Hepatocyte (in vitro differentiated cells): ENCODE measurements at regions not wholly inside any gene's neighbourhood (a gene's known extent, or its start where the extent isn't known, plus 50 kb on each side); places are given as distances from the start of the nearest gene placed in this dataset.

Experiments used
- DNase-seq: peaks from one replicate; pipeline ENCODE4 v3.0.0-alpha.2; 2016; ENCODE audit warnings: low spot score
- H2AFZ ChIP-seq: fragments of 200-600 bp; sonication (generic); 2 replicates; pipeline ENCODE4 v1.6.0; 2016; ENCODE audit warnings: antibody characterized with exemption, mild to moderate bottlenecking
- H3K27ac ChIP-seq: fragments of 200-600 bp; sonication (generic); 2 replicates; pipeline ENCODE4 v1.5.1; 2016; ENCODE audit warnings: mild to moderate bottlenecking
- H3K27me3 ChIP-seq: fragments of 200-600 bp; sonication (generic); 2 replicates; pipeline ENCODE4 v1.6.1; 2016
- H3K36me3 ChIP-seq: fragments of 200-600 bp; sonication (generic); replicated peaks from 2 replicates; pipeline ENCODE4 v1.5.1; 2016; ENCODE audit warnings: low read depth; ENCODE audit not compliant: insufficient read depth
- H3K4me1 ChIP-seq: fragments of 200-600 bp; sonication (generic); 2 replicates; pipeline ENCODE4 v1.5.1; 2016; ENCODE audit warnings: mild to moderate bottlenecking, moderate library complexity; ENCODE audit not compliant: insufficient read depth
- H3K4me2 ChIP-seq: fragments of 200-600 bp; sonication (generic); 2 replicates; pipeline ENCODE4 v1.6.0; 2016
- H3K4me3 ChIP-seq: fragments of 200-600 bp; sonication (generic); 2 replicates; pipeline ENCODE4 v1.5.1; 2016; ENCODE audit warnings: mild to moderate bottlenecking
- H3K79me2 ChIP-seq: fragments of 200-600 bp; sonication (generic); 2 replicates; pipeline ENCODE4 v1.6.0; 2017; ENCODE audit warnings: mild to moderate bottlenecking
- H3K9me2 ChIP-seq: fragments of 200-600 bp; sonication (generic); replicated peaks from 2 replicates; pipeline ENCODE4 v1.6.0; 2017; ENCODE audit warnings: mild to moderate bottlenecking; ENCODE audit not compliant: insufficient read depth
- H3K9me3 ChIP-seq: fragments of 200-600 bp; sonication (generic); 2 replicates; pipeline ENCODE4 v1.5.1; 2016; ENCODE audit warnings: low read depth, mild to moderate bottlenecking
- H4K20me1 ChIP-seq: fragments of 200-600 bp; sonication (generic); 2 replicates; pipeline ENCODE4 v1.6.0; 2016; ENCODE audit warnings: mild to moderate bottlenecking; ENCODE audit not compliant: insufficient read depth, poor library complexity, severe bottlenecking
- EZH2 ChIP-seq: fragments of 200-600 bp; sonication (generic); IDR thresholded peaks from 2 replicates; pipeline ENCODE4 v1.6.1; 2016; ENCODE audit warnings: antibody characterized with exemption, mild to moderate bottlenecking, borderline replicate concordance
- EZH2phosphoT487 ChIP-seq: fragments of 200-600 bp; sonication (generic); IDR thresholded peaks from one replicate; pipeline ENCODE4 v1.6.1; 2018; ENCODE audit warnings: antibody characterized with exemption, mild to moderate bottlenecking, low read depth, moderate library complexity; ENCODE audit not compliant: unreplicated experiment, severe bottlenecking
- WGBS: methylation state at CpG from one replicate; pipeline ENCODE4 v1.1.6; 2016; ENCODE audit warnings: low lambda C conversion rate; ENCODE audit errors: missing lambda C conversion rate; 5-methylcytosine and 5-hydroxymethylcytosine counted together
- TF ChIP-seq, protein P1 (sequence below): fragments of 200-600 bp; sonication (generic); IDR thresholded peaks from 2 replicates; pipeline ENCODE4 v1.5.1; 2016; ENCODE audit warnings: antibody characterized with exemption, mild to moderate bottlenecking; ENCODE audit not compliant: poor library complexity

DNA sequence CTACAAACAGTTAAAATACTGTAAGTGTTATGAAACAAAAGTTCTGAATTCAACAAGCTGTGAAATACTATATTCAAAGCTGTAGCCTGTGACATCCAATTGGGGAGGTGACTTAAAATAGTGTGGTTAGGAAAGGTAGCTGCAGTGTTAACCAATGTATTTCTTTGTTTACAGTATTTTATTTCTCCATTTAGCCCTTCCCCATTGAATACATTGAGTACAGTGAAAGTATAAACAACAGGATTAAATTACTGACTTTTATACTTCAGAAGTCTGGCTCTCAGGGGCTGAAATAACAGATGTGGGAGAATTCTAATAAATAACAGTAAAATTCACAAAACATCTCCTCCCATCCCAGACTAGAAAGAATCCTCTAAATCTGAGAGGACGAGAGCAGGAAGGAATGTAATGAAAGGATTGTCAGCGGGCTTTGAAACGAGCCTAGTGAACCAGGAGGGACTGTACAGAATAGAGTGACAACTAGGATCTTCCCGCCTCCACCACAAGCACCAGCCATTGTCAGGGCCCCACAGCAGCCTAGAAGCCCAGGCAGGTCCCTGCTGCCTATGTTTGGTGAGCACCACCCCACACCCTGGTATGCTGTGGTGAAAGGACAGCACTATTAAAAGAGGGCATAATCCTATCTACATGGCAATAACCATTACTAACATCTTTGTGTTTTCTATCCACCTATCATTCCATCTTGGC, 73.7 kb downstream of the SPCS3 start:
- Histone ChIP-seq H3K4me2 (peak overlapping the region; percentile 6), H3K27ac (no peak overlapping the region), H4K20me1 (no peaks in the 10 kb centered on the region), H3K9me2 (no peaks in the 10 kb centered on the region), H3K79me2 (no peaks in the 10 kb centered on the region), H3K4me3 (no peak overlapping the region), H2AFZ (no peak overlapping the region), H3K36me3 (no peaks in the 10 kb centered on the region), H3K27me3 (no peaks in the 10 kb centered on the region), H3K4me1 (no peaks in the 10 kb centered on the region), H3K9me3 (no peaks in the 10 kb centered on the region)
- WGBS, result 46% methylated on average over 4 of the region's 4 CpGs
- DNase-seq, result no peak
- no peak for TF ChIP-seq EZH2phosphoT487
- TF ChIP-seq EZH2, result no peak
- TF ChIP-seq, protein P1, sequence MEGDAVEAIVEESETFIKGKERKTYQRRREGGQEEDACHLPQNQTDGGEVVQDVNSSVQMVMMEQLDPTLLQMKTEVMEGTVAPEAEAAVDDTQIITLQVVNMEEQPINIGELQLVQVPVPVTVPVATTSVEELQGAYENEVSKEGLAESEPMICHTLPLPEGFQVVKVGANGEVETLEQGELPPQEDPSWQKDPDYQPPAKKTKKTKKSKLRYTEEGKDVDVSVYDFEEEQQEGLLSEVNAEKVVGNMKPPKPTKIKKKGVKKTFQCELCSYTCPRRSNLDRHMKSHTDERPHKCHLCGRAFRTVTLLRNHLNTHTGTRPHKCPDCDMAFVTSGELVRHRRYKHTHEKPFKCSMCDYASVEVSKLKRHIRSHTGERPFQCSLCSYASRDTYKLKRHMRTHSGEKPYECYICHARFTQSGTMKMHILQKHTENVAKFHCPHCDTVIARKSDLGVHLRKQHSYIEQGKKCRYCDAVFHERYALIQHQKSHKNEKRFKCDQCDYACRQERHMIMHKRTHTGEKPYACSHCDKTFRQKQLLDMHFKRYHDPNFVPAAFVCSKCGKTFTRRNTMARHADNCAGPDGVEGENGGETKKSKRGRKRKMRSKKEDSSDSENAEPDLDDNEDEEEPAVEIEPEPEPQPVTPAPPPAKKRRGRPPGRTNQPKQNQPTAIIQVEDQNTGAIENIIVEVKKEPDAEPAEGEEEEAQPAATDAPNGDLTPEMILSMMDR, result no peak

DNA sequence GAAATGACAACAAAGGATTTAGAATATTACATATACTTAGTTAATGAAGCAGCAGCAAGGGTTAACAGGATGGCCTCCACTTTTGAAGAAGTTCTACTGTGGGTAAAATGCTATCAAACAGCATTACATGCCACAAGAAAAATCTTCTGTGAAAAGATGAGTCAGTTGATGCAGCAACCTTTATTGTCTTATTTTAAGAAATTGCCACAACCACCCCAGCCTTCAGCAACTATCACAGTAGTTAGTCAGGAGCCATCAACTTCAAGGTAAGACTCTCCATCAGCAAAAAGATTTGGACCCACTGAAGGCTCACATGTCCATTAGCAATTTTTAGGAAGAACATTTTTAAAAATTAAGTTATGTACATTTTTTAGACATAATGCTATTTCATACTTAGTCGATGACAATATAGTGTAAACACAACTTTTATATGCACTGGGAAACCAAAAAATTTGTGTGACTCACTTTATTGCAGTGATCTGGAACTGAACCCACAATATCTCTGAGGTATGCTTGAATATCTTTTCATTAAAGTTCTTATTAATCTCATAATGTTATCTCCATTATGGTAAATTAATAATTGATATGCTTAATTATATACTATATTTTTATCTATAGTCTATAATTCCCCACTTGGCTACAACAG, 81.2 kb downstream of the SPCS3 start:
- H3K27me3 ChIP-seq, result no peaks in the 10 kb centered on the region
- H2AFZ ChIP-seq, result no peak overlapping the region
- WGBS, result 97% methylated on average over 1 of the region's 1 CpG
- no peaks in the 10 kb centered on the region for H3K4me1 ChIP-seq
- H3K27ac ChIP-seq, result no peak overlapping the region
- DNase-seq, result no peak
- H3K36me3 ChIP-seq, result no peaks in the 10 kb centered on the region
- H3K9me2 ChIP-seq, result no peaks in the 10 kb centered on the region
- H3K4me2 ChIP-seq, result no peak overlapping the region
- H4K20me1 ChIP-seq, result peaks cover 2% of the 10 kb centered on the region
- no peak overlapping the region for H3K4me3 ChIP-seq
- H3K9me3 ChIP-seq, result no peaks in the 10 kb centered on the region
- no peaks in the 10 kb centered on the region for H3K79me2 ChIP-seq
- TF ChIP-seq, protein P1, result no peak
- TF ChIP-seq EZH2 (no peak), EZH2phosphoT487 (no peak)

DNA sequence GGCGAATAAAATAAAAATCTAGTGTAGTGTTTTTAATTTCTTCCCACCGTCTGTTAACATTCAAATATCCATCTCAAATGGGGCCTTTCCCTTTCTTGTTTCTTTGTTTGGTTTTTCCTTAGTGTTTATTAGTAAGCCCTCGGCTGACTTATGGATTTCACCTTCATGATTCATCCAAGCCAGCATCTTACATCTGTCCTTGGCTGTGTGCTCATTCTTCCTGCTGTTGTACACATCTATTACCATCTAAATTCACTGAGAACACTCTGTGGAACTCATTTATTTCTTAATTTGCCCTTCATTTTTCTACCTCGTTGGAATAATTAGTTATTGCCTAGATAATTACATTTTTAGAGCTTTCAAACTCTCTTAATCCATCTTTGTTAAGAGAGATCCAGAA, 84.9 kb downstream of the SPCS3 start:
- Histone ChIP-seq H3K4me2 (no peak overlapping the region), H3K9me3 (no peaks in the 10 kb centered on the region), H4K20me1 (peaks cover 2% of the 10 kb centered on the region), H2AFZ (no peak overlapping the region), H3K79me2 (no peaks in the 10 kb centered on the region), H3K36me3 (no peaks in the 10 kb centered on the region), H3K27ac (no peak overlapping the region), H3K9me2 (no peaks in the 10 kb centered on the region), H3K27me3 (no peaks in the 10 kb centered on the region), H3K4me3 (no peak overlapping the region), H3K4me1 (no peaks in the 10 kb centered on the region)
- DNase-seq, result no peak
- WGBS, result 78% methylated on average over 4 of the region's 4 CpGs
- TF ChIP-seq EZH2 (no peak), EZH2phosphoT487 (no peak)
- TF ChIP-seq, protein P1, result no peak
